BJ (cell line): ENCODE measurements at regions not wholly inside any gene's neighbourhood (a gene's known extent, or its start where the extent isn't known, plus 50 kb on each side); places are given as distances from the start of the nearest gene placed in this dataset.

ENCODE experiments used
- CTCF ChIA-PET: fragments of 350-600 bp; formaldehyde crosslinking; extraction: SDS; loops from one replicate; lab custom pipeline; 2021; ENCODE audit warnings: antibody characterized with exemption, inconsistent platforms; lab: Yijun Ruan, JAX
- POLR2A ChIA-PET: fragments of 300-600 bp; sonication (Branson Sonifier 250); formaldehyde crosslinking; extraction: SDS; loops from one replicate; lab custom pipeline; 2021; ENCODE audit warnings: antibody characterized with exemption; lab: Charles Lee
- DNase-seq: peaks from one replicate; pipeline ENCODE4 v3.0.0-alpha.2; 2011; ENCODE audit warnings: low read depth
- H3K27me3 ChIP-seq: 2 replicates; pipeline ENCODE4 v1.6.0; 2011; ENCODE audit warnings: low read length; ENCODE audit not compliant: control insufficient read depth, insufficient read depth
- H3K36me3 ChIP-seq: 2 replicates; pipeline ENCODE4 v1.5.1; 2011; ENCODE audit warnings: low read length; ENCODE audit not compliant: control insufficient read depth, insufficient read depth
- H3K4me3 ChIP-seq: 2 replicates; pipeline ENCODE4 v1.5.1; 2011; ENCODE audit warnings: low read depth, mild to moderate bottlenecking, control low read depth, low read length
- TF ChIP-seq, protein P1 (sequence below): IDR thresholded peaks from 2 replicates; pipeline ENCODE4 v1.5.1; 2011; ENCODE audit warnings: low read depth, mild to moderate bottlenecking, control low read depth, inconsistent platforms, low read length, moderate library complexity; ENCODE audit not compliant: insufficient read depth

DNA sequence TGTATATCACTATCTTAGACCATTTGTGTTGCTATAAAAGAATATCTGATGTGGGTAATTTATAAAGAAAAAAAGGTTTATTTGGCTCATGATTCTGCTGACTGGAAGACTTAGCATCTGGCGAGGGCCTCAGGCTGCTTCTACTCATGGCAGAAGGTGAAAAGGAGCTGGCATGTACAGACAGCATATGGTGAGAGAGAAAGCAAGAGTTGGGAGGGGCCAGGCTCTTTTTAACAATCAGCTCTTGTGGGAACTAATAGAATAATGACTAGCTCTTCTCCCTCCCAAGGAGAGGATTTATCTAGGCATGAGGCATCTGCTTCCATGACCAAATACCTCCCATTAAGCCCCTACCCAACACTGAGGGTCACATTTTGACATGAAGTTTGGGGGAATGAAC is 130.2 kb upstream of the SV2C start:
- Histone ChIP-seq H3K27me3 (no peaks in the 10 kb centered on the region), H3K36me3 (no peaks in the 10 kb centered on the region), H3K4me3 (no peak overlapping the region)
- ChIA-PET POLR2A (no interaction called here), CTCF (interaction anchor here (1.0 kb wide), 1 partner anchor 23 kb away, joined by 3 read pairs; no protein-coding TSS in a partner anchor)
- TF ChIP-seq, protein P1, sequence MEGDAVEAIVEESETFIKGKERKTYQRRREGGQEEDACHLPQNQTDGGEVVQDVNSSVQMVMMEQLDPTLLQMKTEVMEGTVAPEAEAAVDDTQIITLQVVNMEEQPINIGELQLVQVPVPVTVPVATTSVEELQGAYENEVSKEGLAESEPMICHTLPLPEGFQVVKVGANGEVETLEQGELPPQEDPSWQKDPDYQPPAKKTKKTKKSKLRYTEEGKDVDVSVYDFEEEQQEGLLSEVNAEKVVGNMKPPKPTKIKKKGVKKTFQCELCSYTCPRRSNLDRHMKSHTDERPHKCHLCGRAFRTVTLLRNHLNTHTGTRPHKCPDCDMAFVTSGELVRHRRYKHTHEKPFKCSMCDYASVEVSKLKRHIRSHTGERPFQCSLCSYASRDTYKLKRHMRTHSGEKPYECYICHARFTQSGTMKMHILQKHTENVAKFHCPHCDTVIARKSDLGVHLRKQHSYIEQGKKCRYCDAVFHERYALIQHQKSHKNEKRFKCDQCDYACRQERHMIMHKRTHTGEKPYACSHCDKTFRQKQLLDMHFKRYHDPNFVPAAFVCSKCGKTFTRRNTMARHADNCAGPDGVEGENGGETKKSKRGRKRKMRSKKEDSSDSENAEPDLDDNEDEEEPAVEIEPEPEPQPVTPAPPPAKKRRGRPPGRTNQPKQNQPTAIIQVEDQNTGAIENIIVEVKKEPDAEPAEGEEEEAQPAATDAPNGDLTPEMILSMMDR, result no peak
- no peak for DNase-seq

GRCh38 chr5:75952291-75952690 is 130.9 kb upstream of the SV2C start:
- TF ChIP-seq, protein P1, result no peak
- POLR2A ChIA-PET, result no interaction called here
- H3K4me3 ChIP-seq, result no peak overlapping the region
- no peaks in the 10 kb centered on the region for H3K27me3 ChIP-seq
- CTCF ChIA-PET, result no interaction called here
- H3K36me3 ChIP-seq, result no peaks in the 10 kb centered on the region
- no peak for DNase-seq

GRCh38 chr5:75951716-75952115 is 131.5 kb upstream of the SV2C start:
- H3K36me3 ChIP-seq, result no peaks in the 10 kb centered on the region
- DNase-seq, result no peak
- H3K27me3 ChIP-seq, result no peaks in the 10 kb centered on the region
- CTCF ChIA-PET, result no interaction called here
- H3K4me3 ChIP-seq, result no peak overlapping the region
- TF ChIP-seq, protein P1, result no peak
- POLR2A ChIA-PET, result no interaction called here

- ChIA-PET CTCF (interaction anchor here (1.5 kb wide), 1 partner anchor 10 kb away, joined by 4 read pairs; no protein-coding TSS in a partner anchor), POLR2A (no interaction called here)
- no peaks in the 10 kb centered on the region for H3K36me3 ChIP-seq
- TF ChIP-seq, protein P1, result no peak
- H3K4me3 ChIP-seq, result no peak overlapping the region
- DNase-seq, result no peak
- H3K27me3 ChIP-seq, result no peaks in the 10 kb centered on the region
Measured at GRCh38 chr5:75951158-75951557, 132.0 kb upstream of the SV2C start.

GRCh38 chr5:75948438-75948837 is 134.7 kb upstream of the SV2C start:
- TF ChIP-seq, protein P1, result no peak

More at GRCh38 chr5:75948438-75948837, 134.7 kb upstream of the SV2C start:
- Histone ChIP-seq H3K36me3 (no peaks in the 10 kb centered on the region), H3K27me3 (no peaks in the 10 kb centered on the region), H3K4me3 (no peak overlapping the region)
- POLR2A ChIA-PET, result no interaction called here
- CTCF ChIA-PET, result no interaction called here
- DNase-seq, result no peak
